ENCODE measurements at regions not wholly inside any gene's neighbourhood (a gene's known extent, or its start where the extent isn't known, plus 50 kb on each side); places are given as distances from the start of the nearest gene placed in this dataset.
"Not testable (repeated sequence)": the region's sequence is repeated elsewhere in the genome, so short reads cannot be mapped to it uniquely, and the experiment has no call there.

DNA sequence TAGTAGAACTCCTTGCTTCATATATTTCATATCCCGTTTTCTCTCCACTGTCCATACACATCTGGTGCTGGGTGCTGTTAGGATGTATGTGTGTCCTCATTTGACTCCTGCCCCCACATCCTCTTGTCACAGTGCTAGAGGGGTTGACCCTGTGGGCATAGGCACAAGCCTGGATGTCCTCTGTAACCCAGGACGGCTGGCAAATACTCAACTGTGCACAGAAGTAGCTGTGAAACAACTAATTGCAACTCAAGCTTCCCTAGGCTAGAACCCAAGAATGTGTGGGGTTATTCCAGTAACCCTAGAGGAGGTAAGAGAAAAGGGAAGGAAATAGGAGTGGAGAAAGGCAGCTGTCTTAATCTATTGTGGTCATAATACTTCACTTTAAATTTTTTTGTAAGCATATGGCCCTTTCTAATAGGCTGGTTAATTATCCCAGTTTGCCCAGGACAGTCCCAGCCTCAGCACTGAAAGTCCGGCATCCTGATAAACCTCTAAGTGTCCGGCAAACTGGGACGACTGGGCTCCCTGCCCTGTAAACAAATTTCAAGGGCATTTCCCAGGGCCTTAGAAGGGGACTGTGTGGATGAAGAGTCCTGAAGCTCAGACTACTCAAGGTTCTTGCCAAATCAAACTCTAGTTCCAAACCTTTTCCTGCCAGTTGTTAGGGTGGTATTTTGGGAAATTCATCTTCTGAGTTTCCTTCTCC is 283.2 kb upstream of the CELF2 start:
- ATAC-seq: no peak
- whole genome bisulfite sequencing (ENCODE audit: insufficient coverage): 78% methylated on average over 4 of the region's 5 CpGs
- TF ChIP-seq, protein P1, sequence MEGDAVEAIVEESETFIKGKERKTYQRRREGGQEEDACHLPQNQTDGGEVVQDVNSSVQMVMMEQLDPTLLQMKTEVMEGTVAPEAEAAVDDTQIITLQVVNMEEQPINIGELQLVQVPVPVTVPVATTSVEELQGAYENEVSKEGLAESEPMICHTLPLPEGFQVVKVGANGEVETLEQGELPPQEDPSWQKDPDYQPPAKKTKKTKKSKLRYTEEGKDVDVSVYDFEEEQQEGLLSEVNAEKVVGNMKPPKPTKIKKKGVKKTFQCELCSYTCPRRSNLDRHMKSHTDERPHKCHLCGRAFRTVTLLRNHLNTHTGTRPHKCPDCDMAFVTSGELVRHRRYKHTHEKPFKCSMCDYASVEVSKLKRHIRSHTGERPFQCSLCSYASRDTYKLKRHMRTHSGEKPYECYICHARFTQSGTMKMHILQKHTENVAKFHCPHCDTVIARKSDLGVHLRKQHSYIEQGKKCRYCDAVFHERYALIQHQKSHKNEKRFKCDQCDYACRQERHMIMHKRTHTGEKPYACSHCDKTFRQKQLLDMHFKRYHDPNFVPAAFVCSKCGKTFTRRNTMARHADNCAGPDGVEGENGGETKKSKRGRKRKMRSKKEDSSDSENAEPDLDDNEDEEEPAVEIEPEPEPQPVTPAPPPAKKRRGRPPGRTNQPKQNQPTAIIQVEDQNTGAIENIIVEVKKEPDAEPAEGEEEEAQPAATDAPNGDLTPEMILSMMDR (IDR thresholded peaks at IDR 0.05): no peak
- no peak for DNase-seq
- H3K27ac Mint-ChIP-seq: no peak overlapping the region
- no peak overlapping the region for H3K4me3 Mint-ChIP-seq
- H3K36me3 ChIP-seq (ENCODE audit: control insufficient read depth, insufficient read depth, low read length): no peaks in the 10 kb centered on the region
- peaks cover 0 to 7% of the 10 kb centered on the region in 2 donors for H3K27me3 Mint-ChIP-seq (ENCODE audit: low read depth in 2 of 2)
- H3K36me3 Mint-ChIP-seq: no peaks in the 10 kb centered on the region
- no peaks in the 10 kb centered on the region for H3K4me1 Mint-ChIP-seq
- H3K9me3 Mint-ChIP-seq: no peaks in the 10 kb centered on the region
- H3K4me1 ChIP-seq (ENCODE audit: control insufficient read depth, insufficient read depth, low read length): no peaks in the 10 kb centered on the region
- intact Hi-C loops (cut with micrococcal nuclease): no loop called here
- no peak overlapping the region for H3K4me3 ChIP-seq (ENCODE audit: low read length)
- H3K27ac ChIP-seq (ENCODE audit: low read length): no peak overlapping the region
- H3K27me3 ChIP-seq (ENCODE audit: control insufficient read depth, insufficient read depth, low read length): no peaks in the 10 kb centered on the region
- H3K9me3 ChIP-seq (ENCODE audit: control insufficient read depth, insufficient read depth, low read length): no peaks in the 10 kb centered on the region

DNA sequence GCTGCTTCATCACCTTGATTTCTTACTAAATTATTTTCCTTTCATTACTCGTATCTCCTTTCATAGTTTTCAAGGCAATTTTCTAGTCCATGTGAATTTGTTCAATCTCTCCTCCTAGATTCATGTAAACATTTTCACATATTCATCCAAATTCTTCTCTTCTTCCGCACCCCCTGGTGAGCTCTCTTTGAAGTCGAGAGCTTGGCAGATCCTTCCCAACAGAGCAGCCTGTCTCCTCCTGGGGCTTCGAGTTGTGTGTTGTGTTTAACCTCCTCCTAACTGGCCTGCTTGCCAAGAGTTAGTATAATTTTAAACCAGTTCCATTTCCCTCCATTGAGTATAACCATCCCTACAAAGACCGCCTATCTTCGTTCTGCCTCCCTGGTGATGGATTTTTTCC is 272.4 kb upstream of the CELF2 start:
- intact Hi-C loops (cut with micrococcal nuclease): no loop called here
- no peak for DNase-seq
- TF ChIP-seq, protein P1 (IDR thresholded peaks at IDR 0.05): no peak
- no peaks in the 10 kb centered on the region for H3K36me3 Mint-ChIP-seq
- no peaks in the 10 kb centered on the region for H3K4me1 Mint-ChIP-seq
- H3K9me3 Mint-ChIP-seq: peaks cover 2 to 3% of the 10 kb centered on the region in 2 donors
- Histone ChIP-seq H3K4me3 (ENCODE audit: low read length) (no peak overlapping the region), H3K4me1 (ENCODE audit: control insufficient read depth, insufficient read depth, low read length) (no peaks in the 10 kb centered on the region), H3K27ac (ENCODE audit: low read length) (no peak overlapping the region), H3K27me3 (ENCODE audit: control insufficient read depth, insufficient read depth, low read length) (no peaks in the 10 kb centered on the region), H3K9me3 (ENCODE audit: control insufficient read depth, insufficient read depth, low read length) (no peaks in the 10 kb centered on the region), H3K36me3 (ENCODE audit: control insufficient read depth, insufficient read depth, low read length) (no peaks in the 10 kb centered on the region)
- H3K4me3 Mint-ChIP-seq: no peak overlapping the region
- peaks cover 9 to 17% of the 10 kb centered on the region in 2 donors for H3K27me3 Mint-ChIP-seq (ENCODE audit: low read depth in 2 of 2)
- WGBS (ENCODE audit: insufficient coverage): 81% methylated on average over 6 of the region's 6 CpGs
- H3K27ac Mint-ChIP-seq: no peak overlapping the region
- no peak for ATAC-seq

DNA sequence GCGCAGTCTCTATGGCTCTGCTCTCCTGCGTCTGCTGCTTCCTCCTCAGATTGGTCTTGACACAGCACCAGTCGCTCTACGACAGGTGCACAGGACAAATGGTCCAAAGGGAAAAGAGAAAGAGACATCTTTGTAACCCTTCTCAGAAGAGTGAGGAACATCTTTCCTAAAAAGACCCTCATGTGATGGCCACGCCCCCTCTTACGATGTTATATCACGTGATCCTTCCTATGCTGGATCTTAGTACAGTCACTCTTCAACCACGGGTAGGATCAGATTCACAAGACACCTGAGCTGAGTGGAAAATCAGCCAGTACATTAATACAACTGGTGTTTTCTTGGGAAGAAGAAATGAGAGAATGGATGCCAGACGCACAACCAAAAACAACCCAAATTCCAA is 262.2 kb upstream of the CELF2 start:
- DNase-seq (no peak), ATAC-seq (no peak)
- no peaks in the 10 kb centered on the region for H3K27me3 ChIP-seq (ENCODE audit: control insufficient read depth, insufficient read depth, low read length)
- no peak overlapping the region for H3K27ac ChIP-seq (ENCODE audit: low read length)
- no peaks in the 10 kb centered on the region for H3K4me1 ChIP-seq (ENCODE audit: control insufficient read depth, insufficient read depth, low read length)
- WGBS (ENCODE audit: insufficient coverage): 94% methylated on average over 9 of the region's 9 CpGs
- no peaks in the 10 kb centered on the region for H3K9me3 Mint-ChIP-seq
- no peaks in the 10 kb centered on the region for H3K36me3 Mint-ChIP-seq
- H3K27me3 Mint-ChIP-seq (ENCODE audit: low read depth in 2 of 2): peaks cover 3 to 8% of the 10 kb centered on the region in 2 donors
- TF ChIP-seq, protein P1 (IDR thresholded peaks at IDR 0.05): no peak
- no peak overlapping the region for H3K4me3 ChIP-seq (ENCODE audit: low read length)
- no peaks in the 10 kb centered on the region for H3K9me3 ChIP-seq (ENCODE audit: control insufficient read depth, insufficient read depth, low read length)
- H3K4me3 Mint-ChIP-seq: no peak overlapping the region
- no peak overlapping the region for H3K27ac Mint-ChIP-seq
- no peaks in the 10 kb centered on the region for H3K4me1 Mint-ChIP-seq
- intact Hi-C loops (cut with micrococcal nuclease): no loop called here
- no peaks in the 10 kb centered on the region for H3K36me3 ChIP-seq (ENCODE audit: control insufficient read depth, insufficient read depth, low read length)

DNA sequence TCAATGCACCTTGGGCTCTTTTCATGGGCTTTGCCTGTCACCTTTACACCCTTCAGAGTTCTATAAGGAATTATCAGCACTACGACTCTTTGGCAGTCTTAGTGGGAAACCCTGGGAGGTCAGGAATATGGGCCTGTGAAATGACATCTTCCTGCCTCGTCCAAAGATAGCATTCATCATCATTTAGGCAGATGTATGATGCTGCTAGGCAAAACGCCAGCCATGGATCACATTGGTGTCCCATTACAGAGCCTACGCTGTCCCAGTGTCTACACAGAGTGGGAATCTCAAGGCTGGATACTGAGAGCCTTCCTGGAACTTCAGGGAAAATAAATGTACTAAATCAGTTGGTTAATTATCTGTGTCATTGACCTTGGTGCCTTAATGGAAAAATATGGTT is 259.4 kb upstream of the CELF2 start:
- Histone ChIP-seq H3K4me3 (ENCODE audit: low read length) (no peak overlapping the region), H3K4me1 (ENCODE audit: control insufficient read depth, insufficient read depth, low read length) (no peaks in the 10 kb centered on the region), H3K27me3 (ENCODE audit: control insufficient read depth, insufficient read depth, low read length) (no peaks in the 10 kb centered on the region), H3K27ac (ENCODE audit: low read length) (no peak overlapping the region), H3K9me3 (ENCODE audit: control insufficient read depth, insufficient read depth, low read length) (no peaks in the 10 kb centered on the region), H3K36me3 (ENCODE audit: control insufficient read depth, insufficient read depth, low read length) (no peaks in the 10 kb centered on the region)
- H3K27ac Mint-ChIP-seq: no peak overlapping the region
- 77% methylated on average over 4 of the region's 4 CpGs for WGBS (ENCODE audit: insufficient coverage)
- DNase-seq (no peak), ATAC-seq (no peak)
- peaks cover 8% of the 10 kb centered on the region in 2 donors for H3K27me3 Mint-ChIP-seq (ENCODE audit: low read depth in 2 of 2)
- TF ChIP-seq, protein P1 (IDR thresholded peaks at IDR 0.05): no peak
- no peaks in the 10 kb centered on the region for H3K36me3 Mint-ChIP-seq
- no peak overlapping the region for H3K4me3 Mint-ChIP-seq
- H3K9me3 Mint-ChIP-seq: no peaks in the 10 kb centered on the region
- intact Hi-C loops (cut with micrococcal nuclease): no loop called here
- no peaks in the 10 kb centered on the region for H3K4me1 Mint-ChIP-seq

DNA sequence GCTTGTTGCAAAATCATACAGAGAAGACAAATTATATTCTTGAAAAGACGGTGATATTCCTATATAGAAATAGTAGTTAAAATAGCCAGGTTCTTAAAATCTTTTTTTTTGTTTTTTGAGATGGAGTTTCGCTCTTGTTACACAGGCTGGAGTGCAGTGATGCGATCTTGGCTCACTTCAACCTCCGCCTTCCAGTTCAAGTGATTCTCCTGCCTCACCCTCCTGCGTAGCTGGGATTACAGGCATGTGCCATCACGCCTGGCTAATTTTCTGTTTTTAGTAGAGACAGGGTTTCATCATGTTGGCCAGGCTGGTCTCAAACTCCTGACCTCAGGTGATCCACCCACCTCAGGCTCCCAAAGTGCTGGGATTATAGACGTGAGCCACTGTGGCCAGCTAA is 257.9 kb upstream of the CELF2 start:
- DNase-seq; H3K4me3 Mint-ChIP-seq; H3K4me1 Mint-ChIP-seq; H3K27ac Mint-ChIP-seq; H3K9me3 ChIP-seq (ENCODE audit: control insufficient read depth, insufficient read depth, low read length); H3K4me1 ChIP-seq (ENCODE audit: control insufficient read depth, insufficient read depth, low read length); H3K9me3 Mint-ChIP-seq; H3K27me3 ChIP-seq (ENCODE audit: control insufficient read depth, insufficient read depth, low read length); H3K27ac ChIP-seq (ENCODE audit: low read length); ATAC-seq; intact Hi-C loops (cut with micrococcal nuclease); H3K36me3 ChIP-seq (ENCODE audit: control insufficient read depth, insufficient read depth, low read length); H3K4me3 ChIP-seq (ENCODE audit: low read length); H3K36me3 Mint-ChIP-seq: not testable (repeated sequence)
- WGBS (ENCODE audit: insufficient coverage): 90% methylated on average over 7 of the region's 7 CpGs
- peaks cover 8 to 11% of the 10 kb centered on the region in 2 donors for H3K27me3 Mint-ChIP-seq (ENCODE audit: low read depth in 2 of 2)
